Left lung (tissue), 4 donors: ENCODE measurements at regions not wholly inside any gene's neighbourhood (a gene's known extent, or its start where the extent isn't known, plus 50 kb on each side); places are given as distances from the start of the nearest gene placed in this dataset.

Source experiments
- ATAC-seq: fragments of 200-7000 bp; cut with Tn5 transposase; one replicate; pipeline ENCODE4 v1.9.1; 2020; ENCODE audit warnings: moderate library complexity
- DNase-seq, 4 donors: peaks; one replicate each; pipeline ENCODE4 v3.0.0-alpha.2; 2013 to 2020
- H3K27ac ChIP-seq, 2 donors: fragments of 200-600 bp; sonication (generic) in 1 of 2; one replicate each; pipeline versions ENCODE4 v1.5.0 to v1.8.0; 2020 to 2021
- H3K27me3 ChIP-seq, 2 donors: fragments of 200-600 bp; sonication (generic) in 1 of 2; one replicate each; pipeline versions ENCODE4 v1.5.0 to v1.8.0; 2020 to 2021
- H3K36me3 ChIP-seq, 2 donors: fragments of 200-600 bp; sonication (generic) in 1 of 2; one replicate each; pipeline versions ENCODE4 v1.5.0 to v1.8.0; 2020 to 2021
- H3K4me1 ChIP-seq, 2 donors: fragments of 200-600 bp; one replicate each; pipeline ENCODE4 v1.8.0; 2021
- H3K4me3 ChIP-seq, 2 donors: fragments of 200-600 bp; sonication (generic) in 1 of 2; one replicate each; pipeline versions ENCODE4 v1.5.0 to v1.8.0; 2020 to 2021; ENCODE audit warnings: mild to moderate bottlenecking in 1 of 2
- H3K9me3 ChIP-seq, 2 donors: fragments of 200-600 bp; sonication (generic) in 1 of 2; one replicate each; pipeline versions ENCODE4 v1.5.0 to v1.8.0; 2020 to 2021
- CTCF ChIP-seq, 2 donors: fragments of 200-600 bp; sonication (generic) in 1 of 2; IDR thresholded peaks; one replicate each; pipeline versions ENCODE4 v1.5.0 to v1.8.0; 2021; ENCODE audit warnings: antibody characterized with exemption in 2 of 2
- intact Hi-C, 2 donors: fragments of 100-400 bp; cut with DNase I; formaldehyde crosslinking; loops; one replicate each; pipeline versions ENCODE4 v1.11.2 to v1.14.2; 2022
- donor health status: DM: no; HTN: yes; CAD: no.
- donor health status: DM: no; HTN: no; CAD: no.

- ATAC-seq (peak; percentile 64), DNase-seq (no peak)
- intact Hi-C loops: no loop called here
- no peaks in the 10 kb centered on the region for H3K9me3 ChIP-seq
- no peaks in the 10 kb centered on the region for H3K27me3 ChIP-seq
- no peaks in the 10 kb centered on the region for H3K36me3 ChIP-seq
- peaks cover 0 to 51% of the 10 kb centered on the region in 2 donors for H3K4me1 ChIP-seq
- no peak for TF ChIP-seq CTCF (IDR thresholded peaks at IDR 0.05)
- peak overlapping the region in 1 of 2 donors; percentile 84 for H3K27ac ChIP-seq
- no peak overlapping the region for H3K4me3 ChIP-seq
Observed at GRCh38 chr2:64221935-64222334, 77.7 kb upstream of the PELI1 start.

- H3K9me3 ChIP-seq: no peaks in the 10 kb centered on the region
- ATAC-seq: peak; percentile 25
- peaks cover 0 to 55% of the 10 kb centered on the region in 2 donors for H3K4me1 ChIP-seq
- peak overlapping the region in 1 of 2 donors; percentile 84 for H3K27ac ChIP-seq
- intact Hi-C loops: no loop called here
- peak in 1 of 4 donors; percentile 66 for DNase-seq
- TF ChIP-seq CTCF (IDR thresholded peaks at IDR 0.05): no peak
- H3K27me3 ChIP-seq: no peaks in the 10 kb centered on the region
- H3K4me3 ChIP-seq: no peak overlapping the region
- no peaks in the 10 kb centered on the region for H3K36me3 ChIP-seq
Observed at GRCh38 chr2:64222351-64222750, 78.1 kb upstream of the PELI1 start.

- Histone ChIP-seq H3K36me3 (no peaks in the 10 kb centered on the region), H3K4me3 (no peak overlapping the region), H3K27me3 (no peaks in the 10 kb centered on the region), H3K4me1 (peaks cover 0 to 62% of the 10 kb centered on the region in 2 donors), H3K9me3 (no peaks in the 10 kb centered on the region), H3K27ac (peak overlapping the region in 1 of 2 donors; percentile 84)
- DNase-seq (no peak), ATAC-seq (no peak)
- intact Hi-C loops: no loop called here
- no peak for TF ChIP-seq CTCF (IDR thresholded peaks at IDR 0.05)
Observed at GRCh38 chr2:64223055-64223454, 78.8 kb upstream of the PELI1 start.

GRCh38 chr2:64225491-64225890 is 81.3 kb upstream of the PELI1 start:
- intact Hi-C loops: no loop called here

GRCh38 chr2:64226611-64227010 is 82.4 kb upstream of the PELI1 start:
- no peak overlapping the region for H3K27ac ChIP-seq
- no peaks in the 10 kb centered on the region for H3K27me3 ChIP-seq
- H3K4me3 ChIP-seq: no peak overlapping the region
- H3K4me1 ChIP-seq: peaks cover 0 to 44% of the 10 kb centered on the region in 2 donors
- no peaks in the 10 kb centered on the region for H3K9me3 ChIP-seq
- ATAC-seq (no peak), DNase-seq (no peak)
- intact Hi-C loops: no loop called here
- no peak for TF ChIP-seq CTCF (IDR thresholded peaks at IDR 0.05)
- no peaks in the 10 kb centered on the region for H3K36me3 ChIP-seq

More at GRCh38 chr2:64225491-64225890, 81.3 kb upstream of the PELI1 start:
- no peaks in the 10 kb centered on the region for H3K36me3 ChIP-seq
- no peaks in the 10 kb centered on the region for H3K9me3 ChIP-seq
- ATAC-seq: no peak
- H3K27me3 ChIP-seq: no peaks in the 10 kb centered on the region
- peaks cover 0 to 55% of the 10 kb centered on the region in 2 donors for H3K4me1 ChIP-seq
- no peak for DNase-seq
- H3K4me3 ChIP-seq: no peak overlapping the region
- H3K27ac ChIP-seq: no peak overlapping the region
- TF ChIP-seq CTCF (IDR thresholded peaks at IDR 0.05): no peak
